NCI-H526 treated with DMSO at 0.1 percent for 48 hours (cell line): ENCODE measurements at regions not wholly inside any gene's neighbourhood (a gene's known extent, or its start where the extent isn't known, plus 50 kb on each side); places are given as distances from the start of the nearest gene placed in this dataset.
A peak's percentile ranks its signal among the peaks of the same experiment; 100 is the strongest.

Experiments
- DNase-seq: peaks from one replicate; lab custom pipeline; 2025; lab: John Stamatoyannopoulos, UW

DNA sequence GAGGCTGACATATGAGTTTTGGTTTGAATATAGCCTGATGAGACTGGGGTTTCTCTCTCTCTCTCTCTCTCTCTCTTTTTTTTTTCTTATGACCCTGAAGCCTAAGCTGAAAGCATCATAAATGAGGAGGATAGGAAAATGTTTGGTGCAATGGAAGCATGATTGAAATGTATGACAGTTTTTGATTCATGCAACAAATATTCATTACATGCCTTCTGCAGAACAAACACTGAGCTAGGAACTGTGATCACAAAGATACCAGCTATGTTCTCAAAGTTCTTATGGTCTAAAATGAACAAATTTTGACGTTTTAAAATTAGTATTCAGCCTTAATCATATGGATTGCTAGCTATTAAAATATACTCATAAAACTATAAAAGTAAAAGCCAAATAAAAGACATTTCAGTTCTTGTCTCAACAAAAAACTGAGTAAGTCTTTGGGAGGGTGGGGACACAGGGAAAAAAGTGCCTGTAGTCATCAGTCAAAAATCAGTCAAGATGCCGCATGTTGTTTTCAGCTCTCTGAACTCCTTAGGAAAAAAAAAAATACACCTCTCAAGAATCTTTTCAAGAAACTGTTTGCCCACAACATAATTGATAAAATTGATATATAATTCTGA lies 57.2 kb downstream of the NKX6-1 start:
- no peak for DNase-seq

DNA sequence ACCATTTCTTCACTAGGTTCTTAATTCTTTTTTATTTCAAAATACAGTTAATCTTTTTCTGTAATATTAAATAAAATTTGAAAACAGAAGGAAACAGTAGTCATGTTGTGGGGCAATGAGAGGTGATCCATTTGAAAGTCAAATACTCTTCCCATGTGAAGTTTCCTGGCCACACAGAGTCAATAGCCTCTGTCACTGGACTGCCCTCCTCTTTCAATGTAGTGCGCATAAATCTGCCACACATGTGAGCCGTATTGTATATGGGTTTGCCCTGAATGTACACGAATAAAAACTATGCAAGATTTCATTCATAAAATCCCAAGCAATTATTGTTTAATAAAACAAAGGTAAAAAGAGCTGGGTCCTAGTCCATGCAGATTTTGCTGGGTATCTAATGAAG lies 59.1 kb downstream of the NKX6-1 start:
- no peak for DNase-seq

DNA sequence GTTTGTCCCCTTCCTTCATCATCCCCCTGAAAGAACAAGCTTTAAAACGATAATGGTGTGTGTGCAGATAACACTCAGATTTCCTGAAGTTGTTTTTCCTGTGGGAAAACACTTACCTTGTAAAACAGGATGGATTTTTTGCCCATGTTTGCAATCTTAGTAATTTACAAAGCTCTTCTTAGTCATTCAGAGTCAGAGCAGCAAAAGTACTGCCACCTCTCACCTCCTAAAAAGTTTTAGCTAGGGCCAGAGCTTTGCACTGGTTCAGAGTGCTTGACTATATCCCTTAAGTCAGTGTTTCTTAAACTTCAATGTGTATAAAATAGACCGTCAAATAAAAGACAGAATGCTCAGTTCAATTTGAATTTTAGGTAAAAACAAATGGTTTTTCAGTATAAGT lies 62.3 kb downstream of the NKX6-1 start:
- DNase-seq: no peak

DNA sequence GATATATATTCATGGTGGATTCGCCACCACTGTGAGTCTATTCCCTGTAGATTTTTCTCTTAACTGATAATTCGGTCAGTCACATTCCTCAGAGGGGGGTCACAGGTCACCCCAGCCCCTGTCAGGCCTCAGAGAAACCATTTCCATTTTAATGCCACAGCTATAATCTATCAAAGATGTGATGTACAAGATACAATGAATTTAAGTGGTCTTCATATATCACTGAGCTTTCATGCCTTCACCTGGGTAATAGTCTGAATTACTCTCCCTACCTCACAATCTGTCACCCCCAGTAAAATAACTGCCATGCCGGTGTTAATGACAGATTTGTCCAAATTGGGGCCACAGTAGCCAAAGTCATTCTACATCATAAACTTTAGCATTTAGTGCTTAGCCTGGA lies 64.7 kb downstream of the NKX6-1 start:
- DNase-seq: no peak

DNA sequence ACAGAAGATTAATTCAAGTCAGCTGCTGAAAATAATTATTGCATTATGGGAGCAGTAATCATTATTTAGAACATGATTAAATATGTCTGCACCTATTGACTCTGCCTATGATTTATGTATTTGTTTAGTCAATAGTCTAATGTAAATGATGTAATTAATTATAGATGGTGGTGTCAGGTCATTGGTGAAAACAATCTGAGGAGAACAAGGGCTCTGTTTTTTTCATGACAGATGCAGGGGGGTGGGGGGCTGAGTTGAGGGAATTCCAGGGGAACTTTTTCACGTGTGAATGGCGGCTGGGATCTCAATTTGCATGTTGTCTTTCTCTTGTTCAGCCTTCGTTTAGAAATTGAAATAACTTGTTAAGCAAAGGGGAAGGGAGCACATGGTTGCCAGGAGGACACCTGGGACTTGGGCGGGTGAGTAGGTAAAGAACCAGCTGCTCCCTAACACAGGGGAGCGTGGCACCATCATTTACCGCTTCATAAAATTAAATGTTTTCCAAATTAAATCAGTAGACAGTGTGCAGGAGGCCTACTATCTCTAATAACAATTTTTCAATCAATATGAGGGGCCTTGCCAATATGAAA lies 65.4 kb downstream of the NKX6-1 start:
- DNase-seq: peak; percentile 60

DNA sequence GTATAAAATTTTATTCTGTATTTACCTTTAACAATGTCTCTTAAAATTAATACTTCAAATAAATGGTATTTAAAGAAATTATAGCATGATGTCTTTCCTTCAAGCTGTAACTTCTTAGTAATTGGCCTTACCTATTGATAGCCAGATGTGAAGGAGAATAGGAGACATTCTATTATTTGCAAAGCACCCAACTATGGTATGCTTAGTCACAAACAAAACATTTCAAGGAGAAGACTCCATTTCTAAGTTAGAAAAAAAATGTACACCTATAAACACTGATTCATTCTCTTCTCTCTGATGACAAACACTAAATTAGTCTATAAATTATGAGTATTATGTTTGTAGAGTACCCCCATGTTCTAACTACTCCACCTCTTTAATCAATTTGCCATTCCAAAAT lies 66.4 kb downstream of the NKX6-1 start:
- no peak for DNase-seq

DNA sequence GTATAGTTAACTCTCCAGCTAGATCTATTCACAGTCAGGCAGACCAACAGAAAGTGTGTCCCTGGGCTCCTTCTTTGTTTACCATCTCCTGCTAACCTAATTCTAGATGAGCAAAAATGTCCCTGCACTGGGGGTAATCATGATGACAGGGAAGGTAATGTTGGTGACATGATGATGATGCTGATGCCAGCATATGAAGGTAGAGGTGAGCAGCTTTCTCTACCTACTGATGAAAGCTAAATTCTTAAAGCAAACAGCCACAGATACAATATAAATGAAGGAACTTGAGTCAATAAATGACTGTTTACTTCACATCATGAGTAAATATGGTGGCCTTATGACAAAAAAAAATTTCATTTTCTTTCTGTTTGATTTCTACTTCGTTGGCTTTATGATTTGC lies 78.5 kb downstream of the NKX6-1 start:
- DNase-seq: no peak

DNA sequence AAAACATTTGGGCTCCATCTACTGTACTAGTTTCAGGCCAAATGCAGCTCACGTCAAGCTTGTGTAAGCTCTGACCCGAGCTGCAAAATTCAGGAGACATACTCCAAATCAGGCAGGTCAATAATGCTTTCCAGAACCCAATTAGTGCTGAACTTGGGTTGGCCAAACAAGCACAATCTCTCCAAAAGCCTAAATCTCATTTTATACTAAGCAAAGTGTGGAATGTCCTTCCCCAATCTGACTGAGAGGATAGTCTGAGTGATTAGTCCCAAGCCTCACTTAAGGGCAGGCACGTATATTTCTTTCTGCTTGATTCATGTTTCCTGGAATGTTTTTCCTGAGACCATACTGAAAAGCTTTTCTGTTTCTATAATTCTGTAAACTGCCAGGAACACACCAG lies 79.9 kb downstream of the NKX6-1 start:
- no peak for DNase-seq

DNA sequence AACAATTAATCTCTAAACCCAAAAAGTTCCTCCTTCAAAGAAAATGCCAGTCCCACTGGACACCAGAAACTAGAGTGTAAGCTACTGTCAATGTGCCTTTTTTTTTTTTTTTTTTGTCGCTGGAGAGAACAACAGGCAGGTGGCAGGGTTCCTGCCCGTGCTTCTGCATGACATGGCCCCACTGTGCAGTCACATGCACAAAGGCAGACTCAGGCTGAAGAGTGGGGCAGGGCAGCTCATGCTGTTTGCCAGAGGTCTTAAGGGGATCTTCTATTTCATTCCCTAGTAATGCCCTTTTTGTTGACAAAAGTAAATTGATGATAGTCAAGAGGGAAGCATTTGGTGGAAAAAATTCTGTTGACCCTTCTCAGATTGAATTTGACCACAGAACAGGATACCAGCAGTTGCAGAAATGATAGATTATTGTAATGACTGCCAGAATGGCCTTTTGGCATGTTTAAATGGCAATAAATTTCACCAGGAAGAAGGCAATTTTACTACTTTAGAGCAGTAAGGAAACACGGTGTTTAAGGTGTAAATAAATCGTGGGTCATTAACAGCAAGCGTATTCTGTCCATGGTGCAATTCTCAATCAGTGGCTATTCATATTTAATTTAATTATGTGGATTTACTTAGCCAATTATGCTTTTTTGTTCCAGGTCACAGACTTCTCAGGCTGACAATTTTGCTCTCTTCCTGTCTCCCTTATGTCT lies 80.9 kb downstream of the NKX6-1 start:
- DNase-seq: no peak

DNA sequence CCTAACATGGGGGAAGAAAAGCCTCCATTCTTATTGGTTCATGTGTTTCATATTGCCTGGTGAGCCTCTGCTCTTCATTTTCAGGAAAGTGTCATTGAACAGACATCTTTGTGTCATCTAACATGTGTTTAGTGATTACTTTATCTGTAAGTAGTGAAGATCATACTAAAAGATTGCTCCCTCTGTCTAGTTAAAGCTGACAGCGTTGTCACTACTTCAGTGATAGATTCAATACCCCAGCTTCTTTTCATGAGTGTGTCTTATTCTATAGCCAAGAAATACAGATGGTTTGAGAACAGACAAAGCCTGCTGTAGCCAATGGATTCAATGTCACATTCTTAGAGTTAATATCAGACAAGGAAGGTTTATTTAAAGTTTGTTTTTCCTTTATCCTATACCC lies 85.1 kb downstream of the NKX6-1 start:
- DNase-seq: no peak

DNA sequence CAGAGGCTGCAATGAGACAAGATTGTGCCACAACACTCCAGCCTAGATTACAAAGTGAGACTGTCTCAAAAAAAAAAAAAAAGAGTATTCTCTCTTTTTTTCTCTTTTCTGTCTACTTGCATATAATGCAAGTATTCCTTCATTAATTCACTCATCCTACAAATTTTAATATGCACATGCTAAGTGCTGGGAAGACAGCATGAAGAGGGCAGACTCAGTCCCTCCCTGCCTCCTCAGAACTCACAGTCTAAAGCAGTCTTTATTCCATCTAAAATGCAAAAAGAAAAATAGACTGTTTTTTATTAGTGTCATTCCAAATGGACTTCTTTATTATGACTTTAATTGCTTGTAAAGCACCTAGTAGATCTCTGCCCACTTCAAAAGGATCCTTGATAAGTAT lies 85.6 kb downstream of the NKX6-1 start:
- DNase-seq: no peak

DNA sequence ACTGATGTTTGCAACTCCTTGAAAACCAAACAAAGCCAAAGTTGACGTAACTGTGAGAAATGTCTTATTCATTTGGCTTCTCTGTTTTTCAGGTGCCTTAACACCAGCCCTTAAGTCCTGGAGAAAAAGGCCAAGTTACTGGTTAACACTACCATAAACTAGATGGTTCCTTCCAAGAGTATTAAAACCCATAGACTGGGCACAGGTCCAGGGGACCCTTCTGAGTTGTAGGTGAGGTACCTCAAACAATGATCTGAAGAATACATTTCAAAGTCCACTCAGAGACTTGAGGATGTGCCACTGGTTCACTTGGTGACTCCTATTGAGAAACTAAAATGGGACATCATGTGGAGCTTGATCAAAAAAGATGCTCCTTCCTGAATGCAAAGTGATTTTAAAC lies 87.0 kb downstream of the NKX6-1 start:
- DNase-seq: no peak

DNA sequence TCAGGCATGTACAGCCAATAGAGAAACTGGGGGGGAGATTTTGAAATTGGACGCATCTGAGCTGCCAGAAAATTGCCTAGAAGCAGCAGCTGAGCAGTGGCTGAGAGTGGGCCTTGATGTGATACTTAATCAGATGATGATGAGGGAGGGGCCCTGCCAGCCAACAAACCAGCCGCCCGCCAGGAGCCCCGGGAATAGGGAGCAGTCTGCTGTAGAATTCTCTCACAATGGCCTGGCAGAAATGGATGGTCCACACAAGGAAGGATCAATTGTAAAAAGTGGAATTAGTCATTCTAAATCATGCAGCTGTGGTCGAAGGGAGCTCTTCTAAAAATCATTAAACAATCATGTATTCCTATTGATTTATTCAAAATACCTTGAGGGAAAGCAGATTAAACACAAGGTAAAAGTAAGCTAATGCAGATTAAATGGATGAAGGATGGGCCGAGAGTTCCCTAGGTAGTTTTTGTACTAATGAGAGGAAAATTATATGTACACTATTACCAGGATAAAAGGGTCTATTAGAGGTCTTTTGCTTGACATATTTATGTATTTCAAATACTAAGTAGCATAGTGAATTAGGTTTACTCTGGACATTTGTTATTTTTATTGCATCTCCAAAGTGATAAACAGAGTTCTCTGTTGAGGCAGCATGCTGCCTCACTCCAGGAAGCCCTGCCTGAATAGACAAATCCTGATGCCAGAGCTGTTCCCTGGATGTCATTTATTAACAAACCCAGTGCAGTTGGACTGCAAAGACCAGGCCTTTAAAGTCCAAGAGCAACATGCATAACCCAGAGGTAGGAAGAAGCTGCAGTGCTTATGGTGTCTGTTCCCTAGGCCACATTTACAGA lies 91.3 kb downstream of the NKX6-1 start:
- DNase-seq: peak; percentile 31

DNA sequence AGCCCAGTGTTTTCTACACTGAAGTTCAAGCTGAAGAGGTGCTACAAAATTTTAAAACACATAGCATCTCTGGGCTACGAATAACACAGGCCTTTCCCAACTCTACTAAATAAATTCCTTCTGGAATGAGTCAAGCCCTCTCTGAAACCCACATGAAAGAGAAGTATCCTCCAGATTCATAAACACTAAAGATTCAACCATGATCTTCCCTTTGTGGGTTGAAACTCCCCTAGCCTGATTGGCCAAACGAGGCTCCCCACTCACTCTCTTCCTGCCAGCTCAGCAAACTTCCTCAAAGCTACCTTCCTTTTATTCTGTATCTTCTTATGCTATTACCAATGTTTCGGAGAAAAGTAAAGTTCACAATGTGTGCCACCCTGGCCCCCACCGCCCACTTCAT lies 95.4 kb downstream of the NKX6-1 start:
- no peak for DNase-seq

DNA sequence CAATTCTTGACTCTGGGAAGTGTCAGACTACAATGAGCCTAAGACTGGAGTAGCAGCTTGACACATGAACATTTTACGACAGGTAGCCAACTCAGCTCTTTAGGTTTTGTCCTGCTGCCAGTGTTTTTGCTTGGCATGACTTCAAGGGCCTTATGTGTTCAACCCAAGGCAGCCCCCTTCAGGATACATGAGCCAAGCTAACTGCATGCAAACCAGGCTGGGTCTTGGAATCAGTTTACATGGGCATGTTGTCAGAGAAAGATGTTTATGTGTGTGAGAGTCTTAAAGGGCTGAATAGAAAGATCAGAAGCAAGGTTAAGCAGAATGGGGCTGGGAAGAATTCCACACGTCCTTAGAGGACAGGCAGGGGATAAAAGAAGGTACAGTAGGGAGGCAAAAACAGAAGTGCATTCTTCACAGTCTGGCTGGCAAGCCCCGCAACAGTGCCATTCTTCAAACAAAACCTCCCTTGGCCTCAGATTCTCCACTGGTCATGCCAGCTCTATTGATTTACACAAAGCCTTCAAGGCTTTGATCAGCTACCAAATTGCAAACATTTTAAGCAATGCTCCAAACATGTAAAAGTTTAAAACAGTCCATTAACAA lies 97.3 kb downstream of the NKX6-1 start:
- no peak for DNase-seq

DNA sequence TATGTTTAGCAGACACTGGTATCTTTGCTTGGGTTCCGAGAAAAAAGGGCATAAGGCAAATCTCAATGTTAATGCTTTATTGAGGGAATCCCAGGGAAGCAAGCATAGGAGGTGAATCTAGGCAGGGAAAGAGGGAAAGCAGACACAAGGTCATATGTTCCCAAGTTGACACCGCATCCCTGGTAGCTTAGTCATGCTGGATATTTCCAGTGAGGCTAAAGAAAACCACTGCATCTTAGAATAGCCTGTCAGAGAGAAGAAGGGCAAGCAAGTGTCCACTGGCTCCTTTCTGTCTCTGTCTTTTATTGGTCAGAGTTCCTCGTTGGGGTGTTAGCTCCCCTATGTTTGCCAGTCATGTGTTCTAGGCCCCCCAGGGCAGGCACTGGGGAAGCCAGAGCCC lies 104.7 kb downstream of the NKX6-1 start:
- no peak for DNase-seq

DNA sequence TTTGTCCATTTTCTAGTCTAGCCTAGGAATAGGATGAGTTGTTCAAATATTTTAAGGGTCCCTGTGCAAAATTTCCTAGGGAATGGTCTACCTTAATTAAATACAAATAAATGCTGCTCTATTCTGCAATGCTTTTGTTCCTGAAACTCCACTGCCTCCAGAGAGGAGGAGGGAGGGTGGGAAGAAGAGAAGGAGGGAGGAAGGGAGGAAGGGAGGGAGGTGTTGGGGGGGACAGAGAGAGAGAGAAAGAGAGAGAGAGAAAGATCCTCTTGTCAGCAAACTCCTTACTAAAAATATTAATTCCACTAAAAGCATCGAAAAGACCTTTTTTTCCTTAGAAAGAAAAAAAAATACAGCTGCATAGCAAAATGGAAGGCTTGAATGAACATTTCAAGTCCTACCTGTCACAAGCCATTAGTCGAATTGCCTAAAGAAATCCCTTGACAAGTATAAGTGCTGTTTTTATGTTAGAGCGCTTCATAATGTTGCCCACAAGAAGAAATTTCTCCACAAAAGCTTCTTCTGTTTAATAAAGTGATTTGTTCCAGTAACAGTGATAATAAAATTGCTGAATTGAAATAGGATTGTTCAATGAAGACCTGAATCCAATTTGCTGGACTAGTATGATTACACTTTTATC lies 106.0 kb downstream of the NKX6-1 start:
- DNase-seq: no peak

DNA sequence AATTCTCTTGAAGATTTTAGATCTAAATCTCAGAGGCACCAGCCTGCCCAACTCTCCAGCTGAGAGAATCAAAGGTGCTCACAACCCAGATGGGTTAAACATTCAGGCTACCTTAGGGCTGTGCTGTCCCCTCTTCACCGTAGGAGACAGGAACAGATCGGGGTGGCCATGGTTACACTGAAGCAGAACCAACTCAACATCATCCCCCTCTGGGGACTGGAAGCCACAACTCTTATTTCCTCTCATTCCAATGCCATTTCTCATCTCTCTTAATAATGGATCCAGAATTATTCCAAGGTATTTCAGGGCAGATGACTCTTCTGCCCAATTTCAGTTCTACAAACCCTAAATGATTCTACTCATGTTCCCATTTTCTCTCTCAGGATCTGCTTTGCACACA lies 109.7 kb downstream of the NKX6-1 start:
- no peak for DNase-seq

DNA sequence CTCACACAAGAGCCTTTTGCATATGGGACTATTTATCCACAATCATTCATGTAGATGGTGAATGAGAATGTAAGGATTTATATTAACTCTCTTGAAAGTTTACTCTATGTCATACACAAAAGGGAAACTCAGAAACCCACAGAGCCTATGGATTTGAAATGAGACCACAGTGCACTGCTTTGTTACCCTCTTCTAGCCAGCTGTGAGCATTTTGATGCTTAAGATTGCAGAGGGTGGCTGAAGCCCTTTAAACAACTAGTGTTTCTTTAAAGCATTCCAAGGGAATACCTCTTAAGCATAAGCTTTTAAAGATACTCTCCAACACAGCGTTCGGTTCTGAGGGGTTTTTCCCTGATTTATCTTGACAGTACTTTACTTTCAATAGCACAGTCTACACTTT lies 113.9 kb downstream of the NKX6-1 start:
- no peak for DNase-seq

DNA sequence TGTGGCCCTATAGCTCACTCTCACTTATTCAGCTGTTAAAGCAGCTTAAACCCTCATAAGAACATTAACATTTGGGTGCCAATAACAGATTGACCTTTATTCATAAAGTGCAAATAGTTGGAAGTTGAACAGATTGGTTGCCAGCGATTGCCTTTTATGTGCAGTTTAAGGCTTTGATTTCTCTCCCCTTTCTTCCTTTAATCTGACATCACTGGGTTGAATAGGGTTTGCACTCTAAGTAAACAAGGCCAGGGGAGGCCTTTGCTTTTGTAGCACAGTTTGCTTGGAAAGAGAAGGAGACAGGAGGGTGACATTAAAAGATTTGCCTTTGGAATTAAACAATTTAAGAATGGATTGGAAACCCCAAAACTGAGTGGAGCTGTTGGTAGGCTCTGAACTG lies 114.3 kb downstream of the NKX6-1 start:
- DNase-seq: no peak

DNA sequence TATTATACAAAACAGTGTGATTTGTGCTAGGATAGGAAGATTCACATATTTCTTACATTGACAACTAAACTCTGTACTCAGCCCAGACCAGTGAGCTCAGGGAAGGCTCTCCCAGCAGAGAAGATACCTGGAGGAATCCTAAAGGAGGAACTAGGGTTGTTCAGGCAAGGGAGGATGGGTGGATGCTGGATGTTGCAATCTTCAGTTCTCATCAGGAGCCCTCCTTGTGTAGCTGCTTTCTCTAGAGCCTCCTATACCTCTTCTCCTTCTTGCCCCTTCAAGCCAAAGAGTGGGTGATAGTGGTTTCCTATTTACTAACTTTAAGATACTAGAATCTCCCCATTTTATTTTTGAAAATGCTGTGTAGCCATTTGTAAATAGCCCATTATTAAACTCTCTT lies 117.3 kb downstream of the NKX6-1 start:
- DNase-seq: no peak
